ENCODE measurements at regions not wholly inside any gene's neighbourhood (a gene's known extent, or its start where the extent isn't known, plus 50 kb on each side); places are given as distances from the start of the nearest gene placed in this dataset.

GRCh38 chr2:106010818-106011355 lies 183.2 kb downstream of the UXS1 start:
- TF ChIP-seq, protein P1, sequence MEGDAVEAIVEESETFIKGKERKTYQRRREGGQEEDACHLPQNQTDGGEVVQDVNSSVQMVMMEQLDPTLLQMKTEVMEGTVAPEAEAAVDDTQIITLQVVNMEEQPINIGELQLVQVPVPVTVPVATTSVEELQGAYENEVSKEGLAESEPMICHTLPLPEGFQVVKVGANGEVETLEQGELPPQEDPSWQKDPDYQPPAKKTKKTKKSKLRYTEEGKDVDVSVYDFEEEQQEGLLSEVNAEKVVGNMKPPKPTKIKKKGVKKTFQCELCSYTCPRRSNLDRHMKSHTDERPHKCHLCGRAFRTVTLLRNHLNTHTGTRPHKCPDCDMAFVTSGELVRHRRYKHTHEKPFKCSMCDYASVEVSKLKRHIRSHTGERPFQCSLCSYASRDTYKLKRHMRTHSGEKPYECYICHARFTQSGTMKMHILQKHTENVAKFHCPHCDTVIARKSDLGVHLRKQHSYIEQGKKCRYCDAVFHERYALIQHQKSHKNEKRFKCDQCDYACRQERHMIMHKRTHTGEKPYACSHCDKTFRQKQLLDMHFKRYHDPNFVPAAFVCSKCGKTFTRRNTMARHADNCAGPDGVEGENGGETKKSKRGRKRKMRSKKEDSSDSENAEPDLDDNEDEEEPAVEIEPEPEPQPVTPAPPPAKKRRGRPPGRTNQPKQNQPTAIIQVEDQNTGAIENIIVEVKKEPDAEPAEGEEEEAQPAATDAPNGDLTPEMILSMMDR (IDR thresholded peaks at IDR 0.05 in 2 of 3, conservative IDR thresholded peaks at IDR 0.05 in 1 of 3; ENCODE audit: insufficient read depth in 2 of 3, low read depth in 1 of 3, low read length in 3 of 3), result no peak
- no peak for TF ChIP-seq ELF4 (CRISPR knock-in tag; IDR thresholded peaks at IDR 0.05)
- no peak for TF ChIP-seq PATZ1 (CRISPR knock-in tag; IDR thresholded peaks at IDR 0.05; ENCODE audit: borderline replicate concordance)
- no peak for TF ChIP-seq HDAC1 (IDR thresholded peaks at IDR 0.05)
